ENCODE measurements at regions not wholly inside any gene's neighbourhood (a gene's known extent, or its start where the extent isn't known, plus 50 kb on each side); places are given as distances from the start of the nearest gene placed in this dataset.

DNA sequence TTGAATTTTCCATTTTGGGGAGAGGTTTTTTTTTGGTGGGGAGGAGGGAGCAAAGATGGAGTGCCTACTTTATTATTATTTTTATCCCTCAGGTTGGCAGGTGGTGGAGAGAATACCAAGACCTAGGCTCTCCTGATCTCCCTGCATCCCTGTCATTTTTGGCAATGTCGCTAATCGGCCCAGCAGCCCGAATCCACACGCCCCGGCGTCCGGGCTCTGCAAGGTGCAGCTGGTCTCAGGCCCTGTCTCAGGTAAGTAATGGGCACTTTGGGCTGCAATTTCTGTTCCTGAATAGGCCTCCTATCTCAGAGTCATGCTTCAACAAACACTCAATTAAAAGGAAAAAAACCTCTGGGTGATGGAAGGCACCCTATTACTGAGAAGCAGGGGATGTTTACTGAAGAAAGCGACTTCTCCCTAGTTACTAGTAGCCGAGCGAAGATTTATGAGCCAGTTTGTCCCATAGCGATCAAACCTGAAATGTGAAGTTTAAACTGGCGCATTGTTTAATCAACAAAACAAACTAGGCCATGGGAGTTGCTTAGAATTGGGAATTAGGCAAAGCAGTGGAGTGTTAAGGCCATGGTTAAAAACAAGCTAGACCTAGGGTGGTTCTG, 137.8 kb downstream of the RWDD3 start:
- no peak for DNase-seq

DNA sequence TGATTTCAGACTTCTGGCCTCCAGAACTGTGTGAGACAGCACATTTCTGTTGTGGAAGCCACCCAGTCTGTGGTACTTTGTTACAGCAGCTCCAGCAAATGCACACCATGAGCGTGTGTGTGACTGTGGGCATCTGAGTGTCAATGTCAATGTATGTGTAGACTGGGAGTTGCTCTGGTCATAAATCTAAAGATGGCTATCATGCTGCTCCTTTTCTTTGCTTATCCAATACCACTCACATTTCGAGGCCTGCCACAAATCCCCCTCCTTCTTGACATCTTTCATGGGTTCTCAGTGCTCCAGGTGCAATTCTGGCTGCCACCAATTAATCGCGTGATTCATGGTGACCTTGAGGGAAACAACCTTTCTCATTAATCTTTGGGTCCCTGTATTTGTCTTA, 141.2 kb downstream of the RWDD3 start:
- DNase-seq, result no peak

DNA sequence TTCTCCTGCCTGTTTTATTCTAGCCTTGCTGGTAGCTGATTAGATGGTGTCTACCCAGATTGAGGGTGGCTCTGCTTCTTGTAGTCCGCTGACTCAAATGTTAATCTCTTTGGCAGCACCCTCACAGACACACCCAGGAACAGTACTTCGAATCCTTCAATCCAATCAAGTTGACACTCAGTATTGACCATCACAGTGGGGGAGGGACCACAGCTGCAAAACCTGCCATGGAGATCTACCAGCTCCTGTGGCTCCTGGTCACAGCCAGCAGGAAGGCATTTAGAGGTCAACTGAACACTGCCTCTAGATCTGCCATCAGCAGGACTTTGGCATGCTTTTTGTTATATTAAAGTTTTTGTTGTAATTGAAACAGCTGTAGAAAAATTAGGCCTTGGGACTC, 146.9 kb downstream of the RWDD3 start:
- DNase-seq, result no peak

DNA sequence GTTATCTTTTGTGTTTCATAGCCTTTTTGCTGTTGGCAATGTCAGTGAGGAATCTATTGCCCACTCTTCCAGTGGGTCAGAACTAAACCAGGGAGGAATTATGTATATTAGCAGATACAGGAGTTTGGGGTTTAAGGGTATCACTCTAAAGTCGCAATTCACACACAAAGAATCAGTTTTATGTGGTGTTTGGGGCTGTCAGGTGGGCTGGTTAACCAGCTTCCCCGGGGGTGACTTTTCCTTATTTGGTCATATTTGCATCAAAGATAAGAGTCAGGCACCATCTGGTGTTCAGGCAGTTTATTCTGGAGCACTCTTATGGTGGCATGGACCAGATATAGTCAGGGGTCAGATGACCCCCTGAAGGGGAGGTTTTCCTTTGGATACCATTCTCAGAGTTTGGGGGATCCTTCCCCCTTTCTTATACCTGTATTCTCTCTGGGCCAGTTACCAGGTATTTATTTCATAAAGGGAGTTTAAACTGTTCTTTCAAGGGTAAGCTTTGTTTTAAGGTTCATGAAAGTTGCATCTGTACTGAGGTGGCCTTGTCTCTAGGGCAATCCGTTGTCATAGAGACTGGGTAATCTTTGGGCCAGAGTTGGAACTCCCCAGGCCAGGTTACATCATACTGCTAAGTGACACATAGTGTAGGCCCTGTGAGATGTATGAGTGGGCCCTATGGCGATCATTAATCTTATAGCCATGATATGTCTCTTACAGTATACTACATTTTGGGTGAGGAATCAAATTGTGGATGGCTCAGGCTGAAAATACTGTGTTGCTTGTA, 148.2 kb downstream of the RWDD3 start:
- no peak for DNase-seq

DNA sequence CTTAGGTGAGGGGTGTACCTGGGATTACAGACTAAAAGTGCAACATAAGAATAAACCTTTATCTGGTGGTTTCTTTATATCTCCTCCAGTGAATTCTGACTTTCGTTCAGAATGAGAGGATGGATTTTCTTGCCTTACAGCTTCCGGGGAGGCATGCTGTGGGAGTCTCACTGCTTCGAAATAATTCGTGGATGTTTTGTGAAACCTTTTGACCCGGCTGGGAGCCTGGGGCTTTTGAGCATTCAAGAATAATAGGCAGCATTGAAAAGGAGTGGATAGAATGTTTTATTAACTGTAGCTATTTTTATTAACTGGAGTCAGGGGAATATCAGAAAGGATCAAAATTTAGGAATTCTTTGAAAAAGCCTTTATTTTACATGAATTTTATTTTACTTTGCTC, 149.1 kb downstream of the RWDD3 start:
- DNase-seq, result no peak

DNA sequence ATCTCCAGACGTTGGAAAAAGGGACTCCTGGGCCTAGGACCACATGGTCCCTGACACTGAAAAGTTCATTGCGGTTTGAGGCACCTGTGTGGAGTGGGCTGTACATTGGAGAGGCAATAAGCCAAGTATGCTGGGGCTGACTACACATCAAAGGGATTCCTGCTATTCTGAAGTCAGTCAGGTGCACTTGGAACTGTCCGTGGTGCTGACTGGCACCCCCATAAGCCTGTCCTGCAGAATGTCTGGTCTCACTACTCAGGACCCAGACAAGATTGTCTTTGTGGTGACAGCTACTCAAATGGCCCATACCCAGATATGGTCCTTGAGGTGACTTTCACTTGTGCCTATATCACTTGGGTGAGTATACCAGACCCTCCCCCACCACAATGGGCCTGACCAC, 150.6 kb downstream of the RWDD3 start:
- no peak for DNase-seq

DNA sequence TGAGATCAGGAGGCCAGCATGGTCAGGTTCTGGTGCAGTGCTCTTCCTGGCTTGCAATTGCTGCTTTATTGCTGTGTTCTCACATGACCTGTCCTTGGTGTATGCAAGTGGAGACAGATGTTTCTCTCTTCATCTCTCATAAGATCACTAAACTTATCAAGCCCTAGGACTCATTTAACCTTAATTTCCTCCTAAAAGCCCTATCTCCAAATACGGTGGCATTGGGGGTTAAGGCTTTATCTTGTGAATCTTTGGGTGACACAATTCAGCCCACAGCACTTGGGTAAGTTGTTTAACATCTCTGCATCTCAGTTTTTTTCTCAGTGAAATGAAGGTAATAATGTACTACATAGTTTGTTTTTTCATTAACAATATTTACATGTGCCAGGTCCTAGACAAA, 152.4 kb downstream of the RWDD3 start:
- no peak for DNase-seq

DNA sequence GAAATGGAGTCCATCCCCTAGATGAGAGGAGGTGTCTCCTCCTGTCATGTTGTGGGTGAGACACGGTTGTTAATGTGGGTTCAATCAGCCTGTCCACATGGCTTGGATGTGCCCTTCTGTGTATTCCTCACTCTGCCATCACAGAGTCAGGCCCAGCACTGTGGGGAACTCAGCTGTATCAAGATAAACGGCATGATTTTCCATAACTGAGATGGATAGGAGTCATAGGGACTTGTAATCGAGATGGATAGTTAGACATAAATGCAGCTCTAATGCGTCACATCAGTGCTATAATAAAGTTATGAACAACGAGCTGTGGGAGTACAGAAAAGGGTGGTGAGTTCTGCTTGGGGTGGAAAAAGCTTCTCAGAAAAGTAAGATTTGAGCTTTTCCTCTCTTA, 152.9 kb downstream of the RWDD3 start:
- DNase-seq, result no peak

DNA sequence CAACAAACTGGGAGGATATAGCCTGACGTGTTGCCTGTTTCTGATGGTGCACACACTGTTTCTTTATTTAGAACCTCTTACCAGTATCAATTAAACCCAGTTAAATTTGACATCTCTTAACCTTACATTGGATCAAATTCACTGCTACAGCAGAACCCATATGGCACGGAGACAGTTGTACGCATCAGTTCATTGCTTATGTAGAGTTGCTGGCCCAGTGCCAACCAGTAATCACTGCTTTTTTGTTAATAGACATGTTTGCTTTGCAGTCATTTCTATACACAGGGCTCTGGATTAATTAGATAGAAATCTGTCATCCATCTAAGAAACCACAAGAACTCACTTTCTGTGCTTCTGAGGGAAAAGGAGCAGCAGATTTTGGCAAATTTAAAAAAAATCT, 154.0 kb downstream of the RWDD3 start:
- no peak for DNase-seq

DNA sequence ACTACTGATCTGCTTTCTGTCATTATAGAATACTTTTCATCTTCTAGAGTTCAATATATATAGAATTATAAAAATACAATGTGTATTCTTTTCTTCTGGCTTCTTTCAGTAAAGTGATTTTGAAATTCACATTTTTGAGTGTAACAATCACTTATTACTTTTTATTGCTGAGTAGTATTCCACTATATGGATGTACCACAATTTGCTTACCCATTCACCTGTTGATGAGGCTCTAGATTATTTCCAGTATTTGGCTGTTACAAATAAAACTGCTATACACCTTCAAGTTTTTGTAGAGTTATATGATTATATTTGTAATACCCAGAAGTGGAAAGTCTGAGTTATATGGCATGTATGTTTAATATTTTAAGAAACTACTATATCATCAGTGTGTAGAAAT, 159.4 kb downstream of the RWDD3 start:
- no peak for DNase-seq

DNA sequence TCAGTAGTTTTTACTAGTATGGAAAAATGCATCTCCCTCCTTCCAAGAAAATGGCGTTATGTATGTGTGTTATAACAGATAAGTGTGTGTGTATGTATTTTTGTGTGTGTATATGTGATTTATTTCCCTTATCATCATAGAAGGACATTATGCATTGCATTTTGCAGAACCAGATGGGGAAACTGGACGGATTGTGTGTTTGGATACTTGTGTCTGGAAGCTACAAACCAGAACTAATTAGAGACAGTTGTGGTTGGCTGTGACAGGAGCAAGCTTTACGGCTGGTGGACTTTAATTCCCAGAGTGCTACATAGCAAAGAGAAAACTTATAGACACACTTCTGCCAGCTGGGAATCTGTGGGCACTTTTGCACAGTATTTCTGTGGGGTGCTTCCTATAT, 162.5 kb downstream of the RWDD3 start:
- DNase-seq, result no peak

DNA sequence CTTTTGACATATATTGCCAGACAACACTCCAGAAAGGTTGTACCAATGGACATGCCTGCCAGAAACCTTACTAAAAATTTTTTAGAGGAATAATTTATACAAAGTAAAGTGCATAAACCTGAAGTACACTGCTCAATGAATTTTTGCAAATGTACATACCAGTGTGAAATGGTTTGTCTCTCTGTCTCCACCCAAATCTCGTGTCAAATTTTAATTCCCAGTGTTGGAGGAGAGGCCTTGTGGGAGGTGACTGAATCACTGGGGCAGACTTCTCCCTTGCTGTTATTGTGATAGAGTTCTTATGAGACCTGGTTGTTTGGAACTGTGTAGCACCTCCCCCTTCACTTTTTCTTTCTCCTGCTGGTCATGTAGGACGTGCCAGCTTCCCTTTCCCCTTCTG, 168.8 kb downstream of the RWDD3 start:
- DNase-seq, result no peak

DNA sequence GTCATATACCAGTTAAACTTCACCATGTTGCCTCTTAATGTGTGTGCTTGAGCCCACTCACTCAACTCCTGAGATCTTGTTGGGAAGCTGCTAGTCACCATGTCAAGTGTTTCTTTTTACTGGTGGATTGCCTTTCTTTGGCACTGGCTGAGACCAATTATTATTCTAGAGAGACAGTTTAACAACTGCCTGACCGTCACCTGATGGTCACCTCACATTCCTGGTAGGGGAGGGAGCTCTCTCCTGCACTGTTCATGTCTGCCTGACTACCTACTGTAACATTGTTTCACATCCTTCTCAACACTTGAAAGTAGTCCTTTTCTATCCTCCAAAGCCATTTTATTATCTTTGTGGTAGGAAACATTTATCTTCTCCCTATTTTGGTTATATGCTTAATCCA, 172.3 kb downstream of the RWDD3 start:
- DNase-seq, result no peak

DNA sequence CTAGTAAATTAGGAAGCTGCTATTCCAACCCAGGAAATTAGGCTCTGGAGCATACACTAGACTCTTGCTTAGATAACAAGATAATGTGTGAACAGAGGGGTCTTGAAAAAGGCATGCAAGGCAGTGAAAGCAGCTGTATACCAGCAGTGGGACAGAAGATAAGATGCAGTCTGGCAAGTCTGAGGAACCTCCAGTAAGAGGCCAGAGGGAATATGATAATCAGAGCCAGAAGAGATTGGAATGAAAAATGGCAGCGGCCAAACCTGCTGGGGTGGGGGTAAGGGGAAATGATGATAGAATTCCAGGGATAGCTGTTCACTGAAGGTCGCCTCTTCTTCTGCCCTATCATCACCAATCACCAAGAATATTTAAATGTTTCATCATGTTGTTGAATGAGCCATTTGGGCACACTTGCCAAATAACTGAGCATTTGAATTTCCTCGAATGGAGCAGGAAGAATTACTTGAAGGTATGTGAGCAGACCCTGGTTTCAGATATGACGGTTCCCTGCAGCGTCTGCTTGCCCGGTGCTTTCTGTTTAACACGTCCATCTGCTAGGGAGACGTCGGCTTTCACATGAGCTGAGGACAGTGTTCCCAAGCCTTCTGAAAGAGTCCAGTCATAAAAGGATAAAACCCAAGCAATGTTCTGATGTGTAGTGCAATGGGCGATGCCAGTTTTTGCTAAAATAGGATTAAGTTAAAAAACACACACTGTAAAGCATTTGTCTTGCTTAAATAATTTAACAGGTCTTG, 173.3 kb downstream of the RWDD3 start:
- DNase-seq, result no peak

DNA sequence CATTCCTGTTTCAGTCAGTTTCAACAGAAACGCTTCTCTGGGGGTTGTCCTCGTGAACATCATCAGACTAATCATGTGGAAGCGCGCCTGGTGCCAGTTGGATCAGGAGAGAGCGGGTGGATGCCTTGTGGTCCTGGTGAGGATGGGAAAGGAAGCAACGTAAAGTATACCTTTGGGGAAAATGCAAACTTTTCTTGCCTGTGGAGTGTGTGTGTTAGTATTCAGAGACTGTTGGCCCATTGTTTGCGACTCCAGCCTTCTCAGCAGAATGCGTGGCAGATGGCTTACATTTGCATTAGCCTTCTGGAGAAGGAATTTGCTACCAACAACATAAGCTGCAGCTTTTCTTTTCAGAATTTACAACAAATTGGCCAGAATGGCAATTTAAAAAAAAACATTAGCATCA, 173.9 kb downstream of the RWDD3 start:
- no peak for DNase-seq

DNA sequence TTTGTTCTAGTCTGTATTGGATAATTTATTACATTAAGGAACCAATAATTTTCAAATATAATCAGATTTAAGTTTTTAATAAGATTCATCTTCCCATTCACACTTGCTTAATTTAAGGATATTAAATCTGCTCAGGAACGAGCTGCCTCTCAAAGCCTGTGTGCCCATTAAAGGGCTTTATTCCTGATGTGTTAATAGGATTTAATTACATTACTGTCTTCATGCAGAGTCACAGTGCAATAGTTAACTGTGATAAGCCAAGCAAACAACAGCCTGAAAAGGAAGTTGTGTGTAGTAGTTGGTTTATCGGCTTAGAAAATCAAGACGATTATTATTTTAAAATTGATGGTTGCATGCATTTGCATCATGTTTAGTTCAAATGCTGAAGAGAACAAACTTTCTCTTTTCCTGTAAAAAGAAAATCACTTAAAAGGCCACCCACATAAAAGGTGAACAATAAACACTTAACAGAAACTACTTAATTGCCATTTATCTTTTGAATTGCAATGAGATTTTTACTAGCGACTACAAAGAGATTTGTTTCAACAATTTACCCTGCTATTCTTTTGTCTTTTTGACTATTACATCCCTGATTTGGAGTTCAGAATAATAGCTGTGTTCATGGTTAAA, 174.6 kb downstream of the RWDD3 start:
- DNase-seq, result no peak

DNA sequence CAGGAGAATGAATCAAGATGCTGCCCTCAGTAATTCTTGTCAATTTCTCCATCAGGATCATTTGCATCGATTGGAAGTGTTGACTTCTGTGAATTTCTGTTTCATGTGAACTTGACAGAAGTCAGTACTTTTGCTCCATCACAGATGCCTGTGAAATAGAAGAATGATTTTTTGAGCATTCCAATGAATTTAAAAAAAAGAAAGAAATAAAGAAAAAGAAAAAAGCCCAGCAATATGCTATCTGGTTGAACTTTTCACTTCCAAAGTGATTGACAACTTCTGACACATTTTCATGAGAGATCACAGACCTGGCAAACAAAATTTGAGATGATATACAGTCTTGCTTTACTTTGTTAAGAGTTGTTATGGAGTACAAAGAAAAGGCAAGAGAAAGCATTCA, 175.3 kb downstream of the RWDD3 start:
- no peak for DNase-seq

DNA sequence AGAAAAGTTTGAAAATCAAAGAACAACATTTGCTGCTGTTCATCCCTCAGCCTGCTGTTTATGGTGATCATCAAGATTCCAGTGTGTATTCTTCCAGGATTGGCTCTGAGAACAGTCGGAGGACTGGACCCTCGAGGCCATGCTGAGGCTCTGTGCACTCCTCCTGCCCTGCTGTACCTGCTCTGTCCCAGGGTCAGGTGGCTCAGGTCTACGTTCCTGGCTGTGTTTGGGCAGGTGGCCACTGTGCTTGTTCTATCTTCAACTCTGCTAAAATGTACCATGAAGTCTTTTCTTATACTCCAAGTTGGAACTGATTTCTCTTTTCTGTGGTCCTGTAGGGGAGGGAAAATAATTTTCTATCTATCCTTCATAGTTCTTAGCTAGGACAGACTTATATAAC, 175.9 kb downstream of the RWDD3 start:
- DNase-seq, result no peak

DNA sequence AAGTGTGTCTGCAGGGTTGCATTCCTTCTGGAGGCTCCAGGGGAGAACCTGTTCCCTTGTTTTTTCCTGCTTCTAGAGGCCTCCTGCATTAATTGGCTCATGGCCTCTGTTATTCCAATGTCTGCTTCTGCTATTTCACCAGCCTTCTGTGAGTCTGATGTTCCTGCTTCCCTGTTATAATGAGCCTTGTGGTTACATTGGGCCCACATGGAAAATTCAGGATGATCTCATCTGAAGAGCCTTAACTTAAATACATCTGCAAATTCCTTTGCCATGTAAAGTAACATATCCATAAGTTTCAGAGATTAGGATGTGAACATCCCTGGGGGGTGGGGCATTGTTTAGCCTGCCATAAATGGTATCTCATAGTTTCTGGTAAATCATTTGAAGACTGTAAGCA, 181.1 kb downstream of the RWDD3 start:
- no peak for DNase-seq

DNA sequence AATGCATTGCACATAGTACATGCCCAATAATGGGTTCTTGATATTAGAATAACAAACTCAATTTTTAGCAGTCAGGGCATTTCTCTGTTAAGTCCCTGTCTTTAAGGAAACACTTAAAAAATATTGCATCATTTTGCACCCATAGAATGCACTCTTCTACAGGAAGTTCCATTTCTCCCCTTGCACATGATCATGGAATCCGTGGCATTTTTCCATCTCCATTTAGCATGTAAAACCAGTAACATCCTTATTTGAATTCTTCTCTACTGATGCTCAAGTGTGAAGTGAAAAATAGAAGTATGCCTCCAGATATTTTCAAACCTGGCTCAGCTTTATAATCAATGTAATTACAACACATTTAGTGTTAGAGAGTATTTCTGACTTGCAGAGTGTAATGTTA, 192.8 kb downstream of the RWDD3 start:
- no peak for DNase-seq

DNA sequence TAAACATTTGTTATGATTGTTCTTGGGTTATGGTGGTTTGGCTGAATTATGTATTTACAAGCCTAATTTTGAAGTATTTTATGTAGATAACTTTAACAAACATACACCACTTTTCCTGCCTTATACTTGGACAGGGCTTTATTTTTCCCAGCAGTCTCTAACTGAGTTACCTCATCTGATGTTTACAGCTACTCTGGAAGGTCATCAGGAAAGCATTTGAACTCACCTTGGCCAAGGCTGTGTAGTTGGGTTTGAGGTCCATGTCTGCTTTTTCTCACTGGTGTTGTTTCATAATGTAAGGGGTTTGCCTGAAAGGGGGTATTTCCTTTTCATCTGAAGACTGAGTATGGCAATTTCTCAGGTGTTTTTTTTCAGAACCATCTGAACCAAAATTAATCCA, 193.5 kb downstream of the RWDD3 start:
- DNase-seq, result no peak

DNA sequence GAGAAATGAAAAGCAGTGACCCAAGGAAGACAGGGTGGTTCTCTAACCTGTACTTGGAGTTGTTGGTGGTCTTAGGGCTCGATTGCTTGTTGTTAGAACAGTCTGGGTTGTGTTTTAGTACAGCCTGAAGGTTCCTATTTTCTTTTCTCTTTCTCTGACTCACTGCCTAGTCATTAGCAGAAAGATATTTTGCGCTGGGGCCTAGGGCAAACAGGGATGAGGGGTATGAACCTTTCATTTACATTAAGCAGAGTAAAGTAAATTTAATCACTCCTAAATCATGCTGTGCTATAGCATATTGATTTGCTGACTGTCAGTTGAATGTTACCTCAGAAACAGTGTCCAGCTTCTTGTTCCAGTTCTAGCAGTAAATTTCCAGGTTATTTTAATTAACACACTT, 197.2 kb downstream of the RWDD3 start:
- DNase-seq, result no peak

DNA sequence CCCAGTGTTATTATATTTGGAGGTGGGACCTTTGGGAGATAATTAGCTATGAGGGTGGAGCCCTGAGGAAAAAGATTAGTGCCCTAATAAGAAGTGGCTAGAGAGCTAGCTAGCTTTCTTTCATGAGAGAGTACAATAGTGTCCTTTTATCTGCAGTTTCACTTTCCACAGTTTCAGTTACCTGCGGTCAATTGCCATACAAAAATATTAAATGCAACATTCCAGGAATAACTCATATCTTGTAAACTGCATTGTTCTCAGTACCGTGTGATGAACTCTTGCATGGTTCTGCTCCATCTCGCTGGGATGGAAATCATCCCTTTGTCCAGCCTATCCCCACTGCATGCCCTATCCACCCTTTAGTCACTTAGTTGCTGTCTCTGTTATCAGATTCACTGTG, 201.6 kb downstream of the RWDD3 start:
- DNase-seq, result no peak

DNA sequence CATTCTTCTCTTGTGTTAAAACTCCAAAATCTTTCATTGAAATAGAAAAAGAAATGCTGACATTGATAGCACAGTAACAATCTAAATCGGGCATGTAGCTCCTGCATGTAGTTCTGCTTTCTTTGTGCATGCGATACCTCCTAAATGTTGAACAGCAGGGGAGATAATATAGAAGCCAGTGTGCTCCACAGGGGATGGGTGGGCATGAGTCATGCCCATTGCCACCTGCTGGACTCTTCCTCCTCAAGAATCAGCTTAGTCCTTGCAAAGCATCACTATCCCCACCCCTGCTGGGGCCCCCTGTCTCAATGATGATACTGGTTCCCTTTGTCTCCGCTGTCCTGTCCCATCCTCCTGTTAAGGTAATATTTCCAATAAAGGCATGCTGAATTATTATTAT, 203.0 kb downstream of the RWDD3 start:
- no peak for DNase-seq

Data from CD4-positive, alpha-beta T cell treated with Interleukin-10 for 1 hour (primary cell).